ENCODE measurements at regions not wholly inside any gene's neighbourhood (a gene's known extent, or its start where the extent isn't known, plus 50 kb on each side); places are given as distances from the start of the nearest gene placed in this dataset.

- Histone ChIP-seq H2AFZ (ENCODE audit: control insufficient read depth, low read depth, low read length) (no peak overlapping the region), H3K36me3 (ENCODE audit: control insufficient read depth in 2 of 2, insufficient read depth in 2 of 2, low read length in 1 of 2) (no peaks in the 10 kb centered on the region; a peak in 1 of 4 replicates), H3K27ac (ENCODE audit: control insufficient read depth, insufficient read depth) (no peak overlapping the region), H3K4me1 (ENCODE audit: control insufficient read depth, insufficient read depth, low read length) (no peaks in the 10 kb centered on the region), H3K4me3 (no peak overlapping the region), H3K9me3 (replicated peaks; ENCODE audit: control insufficient read depth, insufficient read depth, low read length) (no peaks in the 10 kb centered on the region), H3K79me2 (ENCODE audit: control insufficient read depth, insufficient read depth, low read length) (no peaks in the 10 kb centered on the region), H3K27me3 (replicated peaks in 1 of 2; ENCODE audit: control insufficient read depth in 2 of 2, insufficient read depth in 2 of 2, low read length in 1 of 2) (no peaks in the 10 kb centered on the region), H3K9ac (ENCODE audit: control insufficient read depth, insufficient read depth, low read length) (no peak overlapping the region), H4K20me1 (ENCODE audit: control insufficient read depth, insufficient read depth) (no peaks in the 10 kb centered on the region), H3K4me2 (ENCODE audit: control insufficient read depth, insufficient read depth) (no peak overlapping the region)
- DNase-seq (ENCODE audit: low read depth, low spot score) (no peak), FAIRE-seq (no peak), ATAC-seq (no peak)
- TF ChIP-seq, protein P1, sequence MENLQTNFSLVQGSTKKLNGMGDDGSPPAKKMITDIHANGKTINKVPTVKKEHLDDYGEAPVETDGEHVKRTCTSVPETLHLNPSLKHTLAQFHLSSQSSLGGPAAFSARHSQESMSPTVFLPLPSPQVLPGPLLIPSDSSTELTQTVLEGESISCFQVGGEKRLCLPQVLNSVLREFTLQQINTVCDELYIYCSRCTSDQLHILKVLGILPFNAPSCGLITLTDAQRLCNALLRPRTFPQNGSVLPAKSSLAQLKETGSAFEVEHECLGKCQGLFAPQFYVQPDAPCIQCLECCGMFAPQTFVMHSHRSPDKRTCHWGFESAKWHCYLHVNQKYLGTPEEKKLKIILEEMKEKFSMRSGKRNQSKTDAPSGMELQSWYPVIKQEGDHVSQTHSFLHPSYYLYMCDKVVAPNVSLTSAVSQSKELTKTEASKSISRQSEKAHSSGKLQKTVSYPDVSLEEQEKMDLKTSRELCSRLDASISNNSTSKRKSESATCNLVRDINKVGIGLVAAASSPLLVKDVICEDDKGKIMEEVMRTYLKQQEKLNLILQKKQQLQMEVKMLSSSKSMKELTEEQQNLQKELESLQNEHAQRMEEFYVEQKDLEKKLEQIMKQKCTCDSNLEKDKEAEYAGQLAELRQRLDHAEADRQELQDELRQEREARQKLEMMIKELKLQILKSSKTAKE (IDR thresholded peaks at IDR 0.05; ENCODE audit: low read depth, poor library complexity, severe bottlenecking): no peak
- TF ChIP-seq CREB1 (IDR thresholded peaks at IDR 0.05; ENCODE audit: low read depth) (no peak), CHD2 (IDR thresholded peaks at IDR 0.05; ENCODE audit: borderline replicate concordance, low read depth, low read length) (no peak), IRF3 (IDR thresholded peaks at IDR 0.05) (no peak), NFYB (IDR thresholded peaks at IDR 0.05; ENCODE audit: insufficient read depth, low read depth, low read length) (no peak), ZBED1 (IDR thresholded peaks at IDR 0.05; ENCODE audit: borderline replicate concordance) (no peak), STAT3 (IDR thresholded peaks at IDR 0.05; ENCODE audit: low read depth, low read length) (no peak), SRF (IDR thresholded peaks at IDR 0.05; ENCODE audit: low read depth in 2 of 2, low read length in 2 of 2) (no peak), ESRRA (IDR thresholded peaks at IDR 0.05; ENCODE audit: low read length) (no peak), PAX8 (IDR thresholded peaks at IDR 0.05) (no peak), TCF3 (IDR thresholded peaks at IDR 0.05; ENCODE audit: borderline replicate concordance, insufficient read depth, low read depth, low read length) (no peak), SPI1 (IDR thresholded peaks at IDR 0.05; ENCODE audit: borderline replicate concordance, insufficient read depth, low read depth, low read length) (no peak), SMAD1 (IDR thresholded peaks at IDR 0.05; ENCODE audit: low read depth, partially characterized antibody) (no peak), ATF7 (IDR thresholded peaks at IDR 0.05; ENCODE audit: low read depth) (no peak), NFYA (IDR thresholded peaks at IDR 0.05; ENCODE audit: borderline replicate concordance, low read depth, low read length) (no peak), IKZF1 (conservative IDR thresholded peaks at IDR 0.05) (no peak), SP1 (IDR thresholded peaks at IDR 0.05; ENCODE audit: low read depth, low read length) (no peak)
- intact Hi-C loops (cut with micrococcal nuclease; ENCODE audit: unreplicated experiment): no loop called here
- ChIA-PET SMC1A (ENCODE audit: uncharacterized antibody, unreplicated experiment) (interaction anchor here (1.1 to 1.6 kb wide), 2 partner anchors 9 to 32 kb away, joined by 3 to 4 read pairs; no protein-coding TSS in a partner anchor), POLR2A (no interaction called here), CTCF (interaction anchor here (0.7 to 0.8 kb wide), 2 partner anchors 388 to 971 kb away, joined by 3 to 4 read pairs; no protein-coding TSS in a partner anchor), RAD21 (ENCODE audit: unreplicated experiment) (no interaction called here)
- 17% methylated on average over 2 of the region's 2 CpGs for WGBS (ENCODE audit: insufficient coverage, insufficient replicate concordance, low lambda C conversion rate, missing lambda C conversion rate)
- BruUV-seq (replicated peaks): no TSS peak
- in situ Hi-C loops (cut with MboI): no loop called here
These were observed 81.7 kb upstream of the MTHFD1L start for GRCh38 chr6:150783813-150784212.

Measured in GM12878 (cell line).